Tibial nerve (tissue), 4 donors: ENCODE measurements at regions not wholly inside any gene's neighbourhood (a gene's known extent, or its start where the extent isn't known, plus 50 kb on each side); places are given as distances from the start of the nearest gene placed in this dataset.

Source experiments
- EP300 ChIP-seq, 2 donors: sonication (generic); formaldehyde crosslinking; IDR thresholded peaks; one replicate each; pipeline ENCODE4 v1.6.1; 2017; ENCODE audit warnings: antibody characterized with exemption in 2 of 2, mild to moderate bottlenecking in 1 of 2
- POLR2A ChIP-seq, 2 donors: fragments of 450-650 bp; IDR thresholded peaks; one replicate each; pipeline ENCODE4 v1.6.1; 2017; ENCODE audit warnings: antibody characterized with exemption in 2 of 2, mild to moderate bottlenecking in 2 of 2, moderate library complexity in 2 of 2
- TF ChIP-seq, protein P1 (sequence below), 5 experiments: fragments of 200-600 bp in 3 of 5; fragments of 450-650 bp in 2 of 5; sonication (generic) in 3 of 5; IDR thresholded peaks; one replicate each; pipeline ENCODE4 v1.5.1; 2016 to 2019; ENCODE audit warnings: antibody characterized with exemption in 5 of 5, mild to moderate bottlenecking in 3 of 5, moderate library complexity in 2 of 5

- TF ChIP-seq, protein P1, sequence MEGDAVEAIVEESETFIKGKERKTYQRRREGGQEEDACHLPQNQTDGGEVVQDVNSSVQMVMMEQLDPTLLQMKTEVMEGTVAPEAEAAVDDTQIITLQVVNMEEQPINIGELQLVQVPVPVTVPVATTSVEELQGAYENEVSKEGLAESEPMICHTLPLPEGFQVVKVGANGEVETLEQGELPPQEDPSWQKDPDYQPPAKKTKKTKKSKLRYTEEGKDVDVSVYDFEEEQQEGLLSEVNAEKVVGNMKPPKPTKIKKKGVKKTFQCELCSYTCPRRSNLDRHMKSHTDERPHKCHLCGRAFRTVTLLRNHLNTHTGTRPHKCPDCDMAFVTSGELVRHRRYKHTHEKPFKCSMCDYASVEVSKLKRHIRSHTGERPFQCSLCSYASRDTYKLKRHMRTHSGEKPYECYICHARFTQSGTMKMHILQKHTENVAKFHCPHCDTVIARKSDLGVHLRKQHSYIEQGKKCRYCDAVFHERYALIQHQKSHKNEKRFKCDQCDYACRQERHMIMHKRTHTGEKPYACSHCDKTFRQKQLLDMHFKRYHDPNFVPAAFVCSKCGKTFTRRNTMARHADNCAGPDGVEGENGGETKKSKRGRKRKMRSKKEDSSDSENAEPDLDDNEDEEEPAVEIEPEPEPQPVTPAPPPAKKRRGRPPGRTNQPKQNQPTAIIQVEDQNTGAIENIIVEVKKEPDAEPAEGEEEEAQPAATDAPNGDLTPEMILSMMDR (IDR thresholded peaks at IDR 0.05) = no peak
- TF ChIP-seq POLR2A (IDR thresholded peaks at IDR 0.05) (no peak), EP300 (IDR thresholded peaks at IDR 0.05) (no peak)
These were observed 311.5 kb upstream of the PDE4D start for GRCh38 chr5:60205071-60205470.
